GM13977 (cell line): ENCODE measurements at regions not wholly inside any gene's neighbourhood (a gene's known extent, or its start where the extent isn't known, plus 50 kb on each side); places are given as distances from the start of the nearest gene placed in this dataset.

Source experiments
- DNase-seq: peaks from one replicate; pipeline ENCODE4 v3.0.0; 2012; ENCODE audit warnings: low spot score
- in situ Hi-C: fragments of 300-500 bp; cut with MboI; formaldehyde crosslinking; loops from one replicate; pipeline ENCODE4 v1.12.0; 2022; ENCODE audit warnings: low sequenced_read_pairs, low pct_unique_long_range_greater_than_20kb, mixed read lengths, inconsistent platforms; ENCODE audit not compliant: unreplicated experiment
- TF ChIP-seq, protein P1 (sequence below): IDR thresholded peaks from 2 replicates; pipeline ENCODE4 v1.5.1; 2012; ENCODE audit warnings: mild to moderate bottlenecking, control low read depth; ENCODE audit not compliant: insufficient read depth; ENCODE audit errors: extremely low read depth, missing control alignments

DNA sequence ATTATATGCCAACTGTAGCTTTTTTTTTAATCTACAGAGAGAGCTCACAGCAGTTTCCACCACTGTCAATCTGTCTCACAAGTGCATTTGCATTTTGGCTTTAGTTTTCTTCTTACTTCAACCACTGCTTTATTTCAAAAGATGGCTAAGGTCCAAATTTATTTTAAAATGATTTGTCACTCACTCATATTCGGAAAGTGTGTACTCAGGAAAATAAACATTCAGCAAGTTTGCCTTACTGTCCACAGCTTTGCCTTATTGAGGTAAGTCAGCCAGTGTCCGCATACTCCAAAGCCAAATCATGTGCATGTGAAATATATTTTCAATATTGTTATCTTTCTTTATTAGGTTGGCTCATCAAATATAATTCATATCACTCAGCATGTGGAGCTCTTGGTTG is 240.7 kb upstream of the ARHGEF26 start:
- DNase-seq: no peak
- in situ Hi-C loops: no loop called here
- TF ChIP-seq, protein P1, sequence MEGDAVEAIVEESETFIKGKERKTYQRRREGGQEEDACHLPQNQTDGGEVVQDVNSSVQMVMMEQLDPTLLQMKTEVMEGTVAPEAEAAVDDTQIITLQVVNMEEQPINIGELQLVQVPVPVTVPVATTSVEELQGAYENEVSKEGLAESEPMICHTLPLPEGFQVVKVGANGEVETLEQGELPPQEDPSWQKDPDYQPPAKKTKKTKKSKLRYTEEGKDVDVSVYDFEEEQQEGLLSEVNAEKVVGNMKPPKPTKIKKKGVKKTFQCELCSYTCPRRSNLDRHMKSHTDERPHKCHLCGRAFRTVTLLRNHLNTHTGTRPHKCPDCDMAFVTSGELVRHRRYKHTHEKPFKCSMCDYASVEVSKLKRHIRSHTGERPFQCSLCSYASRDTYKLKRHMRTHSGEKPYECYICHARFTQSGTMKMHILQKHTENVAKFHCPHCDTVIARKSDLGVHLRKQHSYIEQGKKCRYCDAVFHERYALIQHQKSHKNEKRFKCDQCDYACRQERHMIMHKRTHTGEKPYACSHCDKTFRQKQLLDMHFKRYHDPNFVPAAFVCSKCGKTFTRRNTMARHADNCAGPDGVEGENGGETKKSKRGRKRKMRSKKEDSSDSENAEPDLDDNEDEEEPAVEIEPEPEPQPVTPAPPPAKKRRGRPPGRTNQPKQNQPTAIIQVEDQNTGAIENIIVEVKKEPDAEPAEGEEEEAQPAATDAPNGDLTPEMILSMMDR: no peak

DNA sequence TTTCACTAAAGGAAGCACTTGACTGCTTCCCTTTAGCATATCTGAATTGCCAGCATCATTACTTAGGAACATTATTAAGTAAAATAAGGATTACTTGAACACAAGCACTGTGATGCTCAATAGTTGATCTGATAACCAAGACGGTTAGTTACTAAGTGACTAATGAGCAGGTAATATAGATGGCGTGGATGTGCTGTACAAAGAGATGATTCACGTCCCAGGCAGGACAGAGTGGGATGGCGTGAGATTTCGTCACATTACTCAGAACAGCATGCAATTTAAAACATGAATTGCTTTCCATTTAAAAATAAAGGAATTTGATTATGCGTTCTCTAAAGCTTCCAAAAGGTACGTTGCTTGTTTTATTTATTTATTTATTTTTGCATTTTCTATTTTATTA is 240.0 kb upstream of the ARHGEF26 start:
- TF ChIP-seq, protein P1: no peak
- no peak for DNase-seq
- in situ Hi-C loops: no loop called here

DNA sequence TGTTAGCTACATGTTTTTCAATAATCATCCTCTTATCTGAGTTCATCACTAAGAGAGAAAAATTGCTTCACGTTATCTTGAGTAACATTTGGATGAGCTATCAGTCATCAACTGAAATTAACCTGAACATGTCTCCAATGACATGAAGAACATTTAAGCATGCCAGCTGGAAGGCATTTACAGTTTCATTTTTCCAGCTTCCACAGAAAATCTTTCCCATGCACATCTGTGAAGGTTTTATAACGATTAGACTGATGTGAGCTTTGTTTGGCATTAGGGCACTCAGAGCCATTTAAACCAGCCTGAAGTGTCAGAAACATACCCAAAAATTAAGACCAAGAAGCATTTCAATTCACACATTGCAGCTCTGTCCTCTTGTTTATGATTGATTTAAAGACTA is 235.8 kb upstream of the ARHGEF26 start:
- DNase-seq: no peak
- in situ Hi-C loops: no loop called here
- TF ChIP-seq, protein P1: no peak

DNA sequence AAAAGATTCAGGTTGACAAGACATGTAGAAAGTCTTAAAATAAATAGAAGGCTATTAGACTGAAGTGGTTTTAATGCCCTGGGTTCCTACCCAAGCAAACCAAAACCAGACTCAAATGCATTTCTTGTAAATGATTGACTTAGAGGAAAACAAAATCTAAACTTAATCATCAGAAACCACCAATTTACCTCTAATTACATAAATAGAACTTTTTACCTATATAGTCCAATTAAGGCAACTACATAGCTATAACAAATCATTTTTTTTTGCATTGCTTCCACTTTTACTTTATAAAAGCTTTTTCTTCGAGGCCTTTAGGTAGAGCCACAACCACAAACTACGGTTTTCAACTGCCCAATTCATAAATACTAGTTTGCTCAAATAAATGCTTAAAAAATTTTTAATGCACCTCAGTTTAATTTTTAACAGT is 231.3 kb upstream of the ARHGEF26 start:
- DNase-seq: no peak
- in situ Hi-C loops: no loop called here
- TF ChIP-seq, protein P1: no peak

DNA sequence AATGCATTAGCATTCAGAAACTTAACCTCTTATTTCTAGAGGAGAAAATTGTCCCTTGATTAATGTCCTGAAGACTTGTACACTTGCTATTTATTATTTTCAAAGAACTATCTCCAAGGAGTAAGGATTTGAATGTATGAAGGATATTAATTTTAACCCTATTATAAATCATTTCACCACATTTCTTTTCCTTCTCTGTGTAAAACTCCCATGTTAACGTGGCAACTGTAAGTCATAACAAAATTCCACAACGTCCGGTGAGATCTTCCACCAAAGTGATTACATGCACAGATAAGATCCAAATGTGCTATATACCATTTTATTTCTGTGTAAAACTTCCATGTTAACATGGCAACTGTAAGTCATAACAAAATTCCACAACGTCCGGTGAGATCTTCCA is 229.1 kb upstream of the ARHGEF26 start:
- DNase-seq: no peak
- in situ Hi-C loops: no loop called here
- TF ChIP-seq, protein P1: no peak

DNA sequence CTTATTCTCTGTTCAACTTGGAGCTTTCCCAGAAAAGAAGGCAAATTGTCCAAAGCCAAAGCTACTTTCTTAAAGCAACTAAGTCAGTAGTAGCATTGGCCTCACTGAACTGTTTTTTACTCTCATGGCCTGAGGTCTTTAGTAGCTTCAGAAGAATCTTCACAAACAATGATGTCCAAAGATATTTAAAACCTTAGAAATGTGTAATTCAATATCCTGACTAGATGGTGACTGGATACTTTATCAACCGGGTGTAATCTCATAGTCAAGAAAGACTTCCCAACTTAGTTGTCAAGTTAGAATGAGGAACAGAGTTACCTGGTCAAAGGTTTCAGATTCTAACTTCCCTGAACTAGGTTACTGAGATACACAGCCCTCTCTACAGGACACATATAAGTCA is 226.3 kb upstream of the ARHGEF26 start:
- TF ChIP-seq, protein P1: no peak
- in situ Hi-C loops: no loop called here
- DNase-seq: no peak

DNA sequence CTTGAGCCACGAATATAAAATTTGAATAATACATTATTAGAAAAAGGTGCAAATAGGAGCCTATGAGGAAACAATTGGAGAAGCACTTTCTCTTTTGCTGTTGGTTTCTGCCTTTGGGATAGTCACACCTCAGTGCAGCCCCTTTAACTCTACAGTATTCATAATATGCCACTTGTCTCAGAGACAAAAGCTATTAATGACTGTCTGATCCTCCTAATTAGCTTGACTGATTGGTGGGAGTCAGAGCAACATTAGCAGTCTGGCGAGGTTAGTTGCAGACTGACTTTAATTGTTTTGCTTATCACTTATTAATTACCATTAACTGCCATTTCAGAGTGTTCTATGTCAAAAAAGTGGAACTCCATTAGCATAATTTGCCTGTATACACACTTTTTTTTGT is 225.0 kb upstream of the ARHGEF26 start:
- in situ Hi-C loops: no loop called here
- TF ChIP-seq, protein P1: no peak
- DNase-seq: no peak
